ENCODE measurements at regions not wholly inside any gene's neighbourhood (a gene's known extent, or its start where the extent isn't known, plus 50 kb on each side); places are given as distances from the start of the nearest gene placed in this dataset.
"Not testable (repeated sequence)": the region's sequence is repeated elsewhere in the genome, so short reads cannot be mapped to it uniquely, and the experiment has no call there.

DNA sequence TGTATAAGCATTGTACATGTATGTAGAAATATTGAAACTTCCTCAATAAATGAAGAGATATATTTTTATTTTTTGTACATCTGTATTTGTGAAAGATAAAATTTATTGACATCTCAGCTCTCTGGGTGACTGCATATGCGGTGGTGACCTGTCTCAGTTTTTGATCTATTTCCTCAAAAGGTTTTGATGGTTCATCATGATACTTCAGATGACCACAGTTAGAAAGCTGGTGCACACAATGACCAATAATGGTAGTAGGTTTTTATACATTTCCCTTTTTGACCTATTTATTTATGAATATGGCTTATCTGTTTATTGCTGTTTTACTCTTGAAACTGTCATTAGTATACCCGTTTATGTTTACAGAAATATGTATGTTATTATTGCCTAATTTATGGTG, 549.6 kb upstream of the CHD1 start:
- not testable (repeated sequence) for DNase-seq (ENCODE audit: low read depth in 2 of 3, low spot score in 2 of 3)

DNA sequence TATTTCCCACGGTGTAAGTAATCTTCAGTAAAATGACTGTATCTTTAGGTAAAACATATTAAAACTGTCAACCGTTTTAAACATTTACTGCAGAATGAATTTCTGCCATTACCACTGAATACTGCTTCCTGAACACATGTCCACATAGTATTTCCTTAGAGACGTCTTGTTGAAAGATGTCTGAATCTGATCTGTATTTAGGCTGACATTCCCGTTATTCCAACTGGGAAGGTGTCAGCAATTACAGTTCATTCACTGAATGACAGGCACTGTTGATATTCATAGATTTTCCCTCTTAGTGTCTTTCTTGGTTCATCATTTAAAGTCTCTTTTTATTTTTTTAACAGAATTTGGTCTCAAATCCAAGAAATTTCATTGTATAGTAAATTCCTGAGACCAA, 544.5 kb upstream of the CHD1 start:
- DNase-seq (ENCODE audit: low read depth in 2 of 3, low spot score in 2 of 3): not testable (repeated sequence)

DNA sequence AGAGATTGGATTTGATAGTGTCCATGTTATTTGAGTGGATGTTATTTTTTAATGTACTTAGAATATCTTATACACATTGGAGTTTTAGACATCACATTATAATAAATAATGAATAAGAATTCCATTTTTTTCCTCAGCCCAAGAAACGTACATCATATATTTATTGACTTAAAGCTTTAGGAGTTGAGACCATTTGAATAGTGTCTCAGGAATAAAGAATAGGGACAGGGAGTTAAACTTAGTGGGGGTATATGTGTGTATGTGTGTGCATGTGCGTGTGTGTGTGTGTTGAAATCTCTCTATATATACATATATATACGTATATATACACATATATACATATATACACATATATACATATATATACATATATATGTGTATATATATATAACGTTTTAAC, 542.9 kb upstream of the CHD1 start:
- not testable (repeated sequence) for DNase-seq (ENCODE audit: low read depth in 2 of 3, low spot score in 2 of 3)

DNA sequence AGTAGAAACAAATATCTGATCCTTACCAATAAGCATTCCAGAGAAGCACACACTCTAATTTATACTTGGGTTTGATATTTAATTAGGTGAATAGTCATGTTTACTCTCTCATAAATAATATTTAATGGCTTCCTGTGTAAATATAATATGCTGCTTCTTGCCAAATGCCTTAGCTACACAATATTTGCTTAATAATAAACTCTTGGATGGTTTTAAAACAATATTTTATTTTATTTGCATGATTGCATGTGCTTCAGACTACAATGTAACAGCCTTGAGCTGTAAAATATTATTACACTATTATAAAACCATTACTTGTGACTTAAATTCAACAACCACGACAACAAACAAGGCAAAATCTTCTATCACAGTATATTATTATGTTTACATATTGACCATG, 542.4 kb upstream of the CHD1 start:
- not testable (repeated sequence) for DNase-seq (ENCODE audit: low read depth in 2 of 3, low spot score in 2 of 3)

DNA sequence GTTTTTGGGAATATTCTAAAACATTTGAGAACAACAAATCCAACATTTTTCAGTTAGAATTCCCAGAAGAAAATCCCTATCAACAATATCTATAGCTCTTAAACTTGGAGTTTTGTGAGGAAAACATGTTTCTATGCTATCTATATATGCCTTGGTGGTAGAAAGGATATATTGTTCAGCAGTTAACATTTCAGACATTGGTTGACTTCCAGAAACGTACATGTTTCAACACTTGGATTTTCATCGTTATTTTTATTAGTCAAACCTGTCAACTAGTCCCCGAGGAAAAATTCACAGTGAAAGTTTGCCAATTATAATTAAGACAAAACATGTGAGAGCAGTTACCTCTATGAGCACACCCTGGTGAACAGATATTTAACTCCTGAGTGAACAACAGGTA, 541.8 kb upstream of the CHD1 start:
- DNase-seq (ENCODE audit: low read depth in 2 of 3, low spot score in 2 of 3): not testable (repeated sequence)

DNA sequence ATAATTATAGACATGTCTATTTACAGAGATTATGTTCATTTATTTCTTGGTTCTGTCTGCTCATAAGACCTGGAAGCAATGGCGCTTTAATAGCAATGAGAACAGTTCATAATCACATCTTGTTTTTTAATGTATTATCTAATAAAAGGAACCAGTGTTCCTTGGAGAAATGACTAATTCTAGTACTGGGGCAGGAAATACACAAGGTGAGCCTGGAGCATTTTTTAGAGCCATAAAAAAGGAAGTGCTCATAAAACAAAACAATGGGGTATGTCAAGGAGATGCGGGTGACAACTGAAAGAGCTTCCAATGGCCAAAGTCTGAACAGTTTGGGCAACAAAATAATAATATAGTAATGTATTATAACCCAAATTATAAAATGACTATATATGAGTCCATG, 531.9 kb upstream of the CHD1 start:
- no peak for DNase-seq (ENCODE audit: low read depth in 2 of 3, low spot score in 2 of 3)

DNA sequence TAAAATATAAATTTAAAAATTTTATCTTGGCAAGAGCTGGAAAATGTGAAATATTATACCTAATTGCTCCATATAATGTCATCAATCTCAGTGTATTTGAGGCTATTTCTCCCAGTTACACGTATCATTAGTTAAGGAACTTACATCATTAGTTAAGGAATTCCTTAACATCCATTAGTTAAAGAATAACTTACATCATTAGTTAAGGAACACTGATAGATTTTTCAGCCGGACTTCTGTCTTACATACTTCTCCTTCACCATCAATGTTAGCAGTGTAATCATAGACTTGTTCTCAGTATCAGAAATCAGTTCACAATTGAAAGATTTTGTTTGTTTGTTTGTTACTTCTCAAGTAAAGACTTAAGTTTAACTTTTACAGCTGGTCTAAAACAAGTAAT, 524.4 kb upstream of the CHD1 start:
- no peak for DNase-seq (ENCODE audit: low read depth in 2 of 3, low spot score in 2 of 3)

DNA sequence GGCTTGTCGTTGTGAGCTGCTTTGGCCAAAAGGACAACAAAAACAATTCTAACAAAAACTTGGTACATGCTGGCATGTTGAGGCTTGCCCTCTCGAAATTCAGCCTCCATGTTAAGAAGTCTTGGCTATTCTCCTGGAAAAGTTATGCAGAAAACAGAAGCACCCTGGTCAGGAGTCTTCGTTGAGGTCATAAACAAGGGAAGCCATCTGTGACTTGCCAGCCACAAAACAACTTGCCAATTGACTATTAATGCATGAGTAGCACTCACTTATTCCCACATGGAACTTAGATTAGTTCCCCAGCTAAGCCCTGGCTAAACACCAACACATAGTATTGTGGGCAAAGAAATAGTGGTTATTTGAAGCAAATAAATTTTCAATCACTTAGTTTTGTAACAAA, 521.0 kb upstream of the CHD1 start:
- no peak for DNase-seq (ENCODE audit: low read depth in 2 of 3, low spot score in 2 of 3)

DNA sequence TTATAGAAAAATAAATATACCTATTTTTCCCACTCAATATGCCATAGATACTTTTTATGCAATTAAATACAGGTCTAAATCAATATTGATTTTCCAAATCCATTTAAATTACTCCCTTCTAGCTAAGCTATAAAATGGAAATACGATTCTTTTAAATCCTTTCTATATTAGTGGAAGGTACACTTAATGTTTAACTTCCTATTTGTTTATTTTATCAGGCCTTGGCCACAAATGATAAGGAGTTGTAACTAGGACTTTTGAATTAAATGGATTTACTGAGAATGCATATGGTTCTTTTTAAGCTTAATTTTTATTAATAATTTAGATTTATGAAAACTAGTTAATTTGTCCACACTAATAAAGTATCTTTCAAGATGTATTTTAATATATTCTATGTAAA, 517.0 kb upstream of the CHD1 start:
- DNase-seq (ENCODE audit: low read depth in 2 of 3, low spot score in 2 of 3): no peak

DNA sequence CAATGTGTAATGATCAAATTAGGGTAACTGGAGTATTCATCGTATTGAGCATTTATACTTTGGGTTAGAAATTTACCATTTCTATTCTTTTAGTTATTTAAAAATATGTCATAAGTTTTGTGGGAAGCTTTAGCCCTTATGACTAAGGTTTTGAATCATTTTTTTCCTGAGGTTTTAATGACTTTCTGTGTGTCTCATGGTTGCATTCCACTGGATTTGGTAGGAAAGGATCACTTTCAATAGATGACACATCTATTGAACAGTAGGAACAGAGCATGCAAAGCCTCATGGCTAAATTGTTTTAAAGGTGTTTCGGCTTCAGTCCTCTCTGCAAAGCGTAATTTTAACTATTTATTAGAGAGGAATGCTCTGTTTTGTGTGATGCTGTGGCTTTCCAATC, 512.4 kb upstream of the CHD1 start:
- no peak for DNase-seq (ENCODE audit: low read depth in 2 of 3, low spot score in 2 of 3)

DNA sequence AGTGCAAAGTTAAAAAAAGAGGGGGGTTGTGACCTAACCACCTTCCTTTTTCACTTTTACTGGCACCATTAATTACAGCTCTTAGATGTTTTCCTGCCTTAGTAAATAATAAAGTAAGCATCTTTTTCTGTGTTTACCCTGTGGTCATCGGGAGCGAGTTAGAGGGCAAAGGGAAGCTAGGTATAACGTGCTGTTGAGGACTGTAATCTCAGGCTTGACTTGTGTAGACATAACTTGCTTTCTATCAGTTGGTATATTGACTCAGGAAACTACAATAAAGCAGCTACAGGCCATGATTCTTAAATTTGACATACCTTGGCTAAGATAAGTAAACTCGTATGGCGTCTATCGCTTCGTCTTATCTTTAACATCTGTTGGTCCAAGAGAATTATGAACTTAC, 509.8 kb upstream of the CHD1 start:
- no peak for DNase-seq (ENCODE audit: low read depth in 2 of 3, low spot score in 2 of 3)

DNA sequence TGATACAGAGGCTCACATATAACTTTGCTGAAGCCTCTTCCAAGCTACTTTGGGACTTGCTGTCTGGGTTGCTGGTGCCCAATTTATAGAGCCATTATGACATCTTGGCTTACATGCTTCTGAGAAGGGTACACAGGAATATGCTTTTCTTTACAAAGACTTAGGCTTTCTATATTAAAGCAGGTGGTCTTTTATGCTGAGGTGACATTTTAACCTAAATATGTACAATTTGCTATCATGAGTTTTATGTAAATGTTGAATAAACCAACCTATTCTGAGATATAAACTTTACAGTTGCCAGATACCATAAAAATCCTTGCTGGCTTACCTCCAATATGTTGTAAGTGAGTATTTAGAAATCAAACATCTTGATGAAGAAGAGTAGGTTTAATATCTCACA, 509.2 kb upstream of the CHD1 start:
- no peak for DNase-seq (ENCODE audit: low read depth in 2 of 3, low spot score in 2 of 3)

DNA sequence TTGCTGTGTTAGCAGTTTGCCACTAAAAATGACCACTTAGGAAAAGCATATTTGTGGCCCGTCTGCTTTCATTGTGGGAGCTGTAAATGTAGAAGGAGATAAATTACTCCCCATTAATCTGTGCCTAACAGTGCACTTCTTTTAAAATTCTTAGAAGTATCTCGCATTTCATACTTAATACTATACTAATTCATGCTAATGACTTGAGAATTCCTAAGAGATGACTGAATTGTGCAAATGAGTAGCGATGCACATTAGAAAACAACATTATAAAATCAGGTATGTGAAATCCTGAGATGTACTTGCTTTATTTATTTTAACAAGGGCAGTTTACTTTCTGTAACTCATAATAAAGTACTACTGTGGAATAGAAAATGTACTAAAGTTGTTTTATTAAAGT, 494.6 kb upstream of the CHD1 start:
- not testable (repeated sequence) for DNase-seq (ENCODE audit: low read depth in 2 of 3, low spot score in 2 of 3)

DNA sequence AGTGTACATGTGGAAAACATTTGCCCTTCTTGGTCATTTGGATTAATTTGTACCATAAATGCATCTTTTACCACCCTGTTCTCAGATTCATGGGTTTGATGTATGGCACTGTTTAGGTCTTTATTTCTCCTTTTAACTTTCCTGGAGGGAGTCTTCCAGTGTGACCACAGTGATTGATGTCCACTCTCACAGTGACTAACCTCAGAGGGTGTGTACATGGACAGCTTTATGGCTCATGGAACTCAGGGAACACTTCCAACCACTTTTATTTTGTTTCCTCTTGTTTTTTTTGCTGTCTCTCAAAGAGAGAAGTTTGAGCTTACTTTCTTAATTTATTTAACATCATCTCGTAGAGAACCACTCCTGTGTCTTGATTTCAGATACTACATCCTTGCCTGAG, 489.8 kb upstream of the CHD1 start:
- DNase-seq (ENCODE audit: low read depth in 2 of 3, low spot score in 2 of 3): not testable (repeated sequence)

DNA sequence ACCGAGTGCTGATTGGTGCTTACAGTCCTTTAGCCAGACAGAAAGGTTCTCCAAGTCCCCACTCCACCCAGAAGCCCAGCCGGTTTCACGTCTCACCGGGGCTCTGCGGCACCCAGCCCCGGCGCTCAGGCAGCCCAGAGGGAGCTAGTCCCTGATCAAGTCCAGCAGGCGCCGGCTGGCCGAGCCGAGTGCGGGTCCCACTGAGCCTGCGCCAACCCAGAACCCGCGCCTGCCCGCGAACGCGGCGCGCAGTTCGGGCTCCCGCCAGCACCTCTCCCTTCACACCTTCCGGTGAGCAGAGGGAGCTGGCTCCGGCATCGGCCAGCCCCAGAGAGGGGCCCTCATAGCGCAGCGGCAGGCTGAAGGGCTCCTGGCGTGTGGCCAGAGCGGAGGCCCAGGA, 481.6 kb upstream of the CHD1 start:
- DNase-seq (ENCODE audit: low read depth in 2 of 3, low spot score in 2 of 3): not testable (repeated sequence)

DNA sequence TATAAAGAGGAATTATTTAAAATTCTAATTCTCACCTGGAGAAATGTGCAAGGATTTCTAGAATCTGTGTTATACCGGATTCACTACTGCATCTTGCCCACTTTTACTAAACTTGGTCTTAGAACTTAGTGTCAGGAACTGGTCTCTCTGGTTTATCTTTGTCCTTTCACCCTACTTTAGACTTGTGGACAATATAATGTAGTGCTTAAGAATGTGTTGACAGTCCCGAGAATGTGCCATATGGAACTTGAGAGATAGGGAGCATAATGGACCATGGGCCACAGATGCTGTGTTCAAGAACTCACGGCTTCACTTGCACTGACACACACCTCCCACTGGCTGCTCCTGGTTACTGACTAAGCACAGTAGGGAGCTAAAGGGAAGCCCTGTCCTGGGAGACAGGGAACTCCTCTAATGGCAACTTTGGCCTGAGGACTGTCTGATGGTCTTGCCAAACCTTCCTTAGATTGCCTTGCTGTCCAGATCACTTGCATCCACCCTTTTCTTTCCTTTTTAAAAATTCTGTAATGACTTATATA, 476.0 kb upstream of the CHD1 start:
- not testable (repeated sequence) for DNase-seq (ENCODE audit: low read depth in 2 of 3, low spot score in 2 of 3)

DNA sequence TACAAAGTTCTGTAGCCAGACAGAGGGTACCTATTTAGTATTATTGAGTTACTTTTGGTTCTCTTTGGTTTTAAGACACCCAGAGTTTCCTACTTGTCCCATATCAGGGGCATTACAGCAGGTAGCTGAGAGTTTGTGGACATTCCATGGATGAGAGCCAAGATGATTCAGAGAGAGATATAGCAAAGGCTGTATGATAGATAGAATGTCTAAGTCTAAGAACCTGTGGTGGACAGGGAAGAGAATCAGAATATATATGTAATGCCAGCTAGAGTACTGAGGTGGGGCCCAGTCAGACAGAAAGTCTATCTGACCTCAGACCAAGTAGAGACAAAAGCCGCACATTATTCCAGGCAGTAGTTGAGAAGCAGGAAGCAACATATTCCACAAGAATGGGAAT, 471.8 kb upstream of the CHD1 start:
- DNase-seq (ENCODE audit: low read depth in 2 of 3, low spot score in 2 of 3): not testable (repeated sequence)

DNA sequence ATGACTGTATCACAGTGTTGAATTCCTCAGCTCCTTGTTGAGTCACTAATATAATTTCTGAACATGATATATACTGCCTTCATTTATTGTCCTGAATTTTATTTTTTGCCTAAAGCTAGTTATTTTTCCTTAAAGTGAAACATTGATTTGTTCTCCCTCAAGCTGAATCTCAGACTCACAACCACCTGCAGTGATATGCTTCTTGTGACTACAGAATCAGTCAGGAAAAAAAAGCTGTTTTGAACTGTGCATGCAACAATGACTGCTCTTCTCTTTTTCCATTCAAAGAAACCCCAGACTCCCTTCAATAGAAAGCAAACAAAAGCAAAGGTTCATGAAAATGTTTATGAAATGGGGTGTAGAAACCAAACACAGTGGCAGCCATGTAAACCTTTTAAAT, 470.2 kb upstream of the CHD1 start:
- no peak for DNase-seq (ENCODE audit: low read depth in 2 of 3, low spot score in 2 of 3)

DNA sequence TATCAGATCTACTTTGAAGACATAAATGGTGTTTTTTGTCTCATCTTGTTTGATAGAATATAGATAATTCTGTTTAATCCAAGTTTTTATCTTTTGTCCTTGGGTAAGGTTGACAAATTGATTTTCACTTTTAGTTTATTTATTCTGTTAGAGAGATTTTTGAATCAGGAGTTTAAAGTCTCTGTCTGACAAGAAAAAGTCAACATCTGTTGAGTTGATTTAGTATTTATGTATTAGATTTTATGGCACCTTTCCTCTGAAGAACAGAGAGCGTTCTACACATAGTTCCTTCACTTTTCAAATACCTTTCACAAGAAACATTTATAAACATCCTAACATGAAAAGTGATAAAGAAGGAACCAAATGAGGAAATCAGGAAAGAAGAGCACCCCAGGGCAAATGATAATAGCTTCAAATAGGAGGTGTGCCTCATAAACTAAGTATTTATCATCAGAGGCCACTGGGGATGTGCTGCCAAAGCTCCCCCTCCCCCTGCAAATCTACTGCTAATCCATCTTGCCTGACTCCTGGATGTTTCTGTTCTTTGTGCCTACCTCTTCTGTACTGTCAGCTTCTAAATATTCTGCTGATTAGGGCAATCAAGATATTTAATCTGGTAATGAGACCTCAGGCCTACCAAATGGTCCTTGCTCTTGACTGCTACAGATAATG, 457.7 kb upstream of the CHD1 start:
- no peak for DNase-seq (ENCODE audit: low read depth in 2 of 3, low spot score in 2 of 3)

DNA sequence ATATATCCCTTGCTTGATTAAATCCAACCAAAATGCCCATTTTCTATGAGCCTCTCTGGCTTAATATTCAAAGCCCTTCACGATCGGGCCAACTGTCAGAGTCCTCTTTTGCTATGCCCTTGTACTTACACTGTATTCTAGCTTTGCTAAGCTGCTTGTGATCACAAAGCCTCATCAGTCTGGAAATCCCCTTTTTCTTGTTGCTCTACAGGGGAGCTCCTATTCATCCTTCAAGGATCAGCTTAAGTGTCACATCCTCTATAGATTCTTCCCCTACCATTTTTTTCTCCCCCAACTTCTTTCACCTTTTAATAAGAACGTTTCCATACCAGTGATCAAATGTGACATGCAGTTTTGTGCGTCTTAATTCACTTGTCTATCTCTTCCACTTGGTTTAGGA, 450.4 kb upstream of the CHD1 start:
- no peak for DNase-seq (ENCODE audit: low read depth in 2 of 3, low spot score in 2 of 3)

DNA sequence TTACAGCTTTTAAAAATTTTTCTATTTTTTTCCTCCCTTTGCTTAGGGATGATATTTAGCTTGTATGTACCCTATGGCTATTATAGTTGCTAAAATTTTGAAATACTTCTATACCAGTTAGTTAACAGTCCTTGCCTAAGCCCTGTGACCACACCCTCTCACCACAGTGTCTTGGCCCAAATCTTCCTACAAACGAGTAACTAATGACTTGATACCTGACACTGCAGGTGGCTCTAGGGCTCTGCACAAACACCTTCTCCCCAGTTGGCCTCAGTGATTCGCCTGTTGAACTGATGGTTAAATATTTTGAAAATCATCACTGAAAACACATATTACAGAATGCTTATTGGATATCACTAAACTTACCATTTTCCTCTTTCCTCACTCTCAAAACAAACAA, 449.6 kb upstream of the CHD1 start:
- DNase-seq (ENCODE audit: low read depth in 2 of 3, low spot score in 2 of 3): no peak

DNA sequence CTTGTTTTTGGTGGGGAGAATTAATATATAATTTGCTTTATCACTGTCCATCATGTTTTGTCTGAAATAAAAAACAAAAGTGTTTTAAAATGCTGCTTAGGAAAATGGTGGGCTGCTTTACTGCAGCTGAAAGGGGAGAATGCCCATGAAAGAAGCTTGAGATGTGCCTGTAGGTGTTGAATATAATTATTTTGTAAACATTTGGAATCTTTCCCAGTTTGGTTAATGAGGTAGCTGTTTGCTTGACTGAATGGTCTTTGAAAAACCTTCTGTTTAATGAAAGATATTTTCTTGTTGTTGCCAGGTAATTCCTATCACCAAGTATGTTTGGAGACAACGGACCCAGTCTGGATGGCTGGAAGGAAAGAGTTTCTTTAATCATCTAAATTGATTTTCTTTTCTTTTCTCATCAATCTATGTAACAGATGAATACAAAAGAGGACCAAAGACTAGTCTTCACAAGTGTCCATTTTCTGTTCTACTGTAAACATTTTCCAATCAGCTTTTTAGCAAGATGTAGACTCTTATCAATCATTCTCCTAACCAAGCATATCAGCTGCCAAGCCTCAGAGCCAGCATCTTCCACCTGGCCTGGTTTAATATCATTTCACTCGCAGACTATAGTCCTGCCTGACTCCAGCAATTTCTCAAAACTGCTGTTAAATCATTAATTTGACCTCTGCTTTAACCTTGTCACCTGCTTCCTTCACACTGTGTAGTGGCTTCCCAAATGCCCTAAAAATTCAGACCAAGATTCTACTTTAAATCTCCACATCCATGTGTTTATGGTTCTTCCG, 441.2 kb upstream of the CHD1 start:
- no peak for DNase-seq (ENCODE audit: low read depth in 2 of 3, low spot score in 2 of 3)

DNA sequence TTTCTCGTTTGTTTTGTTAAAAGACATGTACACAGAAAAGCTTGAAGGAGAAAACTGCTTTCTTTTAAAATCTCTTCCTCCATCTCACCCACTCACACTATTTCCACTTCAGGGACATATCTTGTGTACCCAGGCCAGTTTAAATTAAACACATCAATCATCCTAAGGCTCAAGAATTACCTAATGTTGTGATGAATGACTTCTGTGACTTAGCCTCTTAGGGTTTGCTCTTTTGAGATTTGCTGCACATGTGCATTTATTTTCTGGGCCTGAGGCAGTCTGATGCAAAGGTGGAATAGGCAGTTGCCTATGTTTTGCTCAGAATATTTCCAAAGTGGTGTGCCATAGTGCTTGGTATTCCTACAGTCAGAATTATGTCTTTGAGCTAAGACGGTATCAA, 439.9 kb upstream of the CHD1 start:
- no peak for DNase-seq (ENCODE audit: low read depth in 2 of 3, low spot score in 2 of 3)

All from activated CD8-positive, alpha-beta memory T cell treated with anti-CD3 and anti-CD28 coated beads for 48 hours (primary cell).